Inflammatory macrophage treated with lipopolysaccharide for 1 hour (primary cell): ENCODE measurements at regions not wholly inside any gene's neighbourhood (a gene's known extent, or its start where the extent isn't known, plus 50 kb on each side); places are given as distances from the start of the nearest gene placed in this dataset.

Experiments used
- DNase-seq, 2 donors: peaks; one replicate each; pipeline ENCODE4 v3.0.0-alpha.2; 2020 to 2022

GRCh38 chr2:180443888-180444287 is 436.8 kb upstream of the CWC22 start:
- peak; percentile 2 to 49 for DNase-seq

GRCh38 chr2:180442860-180443644 is 436.0 kb upstream of the CWC22 start:
- no peak for DNase-seq

- DNase-seq = no peak
Measured at GRCh38 chr2:180419212-180419611, 412.1 kb upstream of the CWC22 start.

GRCh38 chr2:180416627-180417026 is 409.5 kb upstream of the CWC22 start:
- no peak for DNase-seq

- no peak for DNase-seq
Measured at GRCh38 chr2:180413336-180413735, 406.2 kb upstream of the CWC22 start.

GRCh38 chr2:180412219-180412618 is 405.1 kb upstream of the CWC22 start:
- no peak for DNase-seq

- DNase-seq = no peak
Measured at GRCh38 chr2:180411661-180412060, 404.6 kb upstream of the CWC22 start.

- no peak for DNase-seq
Measured at GRCh38 chr2:180406687-180407086, 399.6 kb upstream of the CWC22 start.

GRCh38 chr2:180405520-180405919 is 398.4 kb upstream of the CWC22 start:
- DNase-seq = no peak

GRCh38 chr2:180394305-180394704 is 387.2 kb upstream of the CWC22 start:
- DNase-seq = no peak

GRCh38 chr2:180385601-180386201 is 378.6 kb upstream of the CWC22 start:
- DNase-seq = no peak

GRCh38 chr2:180376066-180376465 is 369.0 kb upstream of the CWC22 start:
- no peak for DNase-seq

GRCh38 chr2:180374502-180375281 is 367.6 kb upstream of the CWC22 start:
- no peak for DNase-seq

GRCh38 chr2:180370511-180371205 is 363.6 kb upstream of the CWC22 start:
- no peak for DNase-seq

GRCh38 chr2:180368881-180369280 is 361.8 kb upstream of the CWC22 start:
- no peak for DNase-seq

GRCh38 chr2:180367815-180368214 is 360.7 kb upstream of the CWC22 start:
- DNase-seq = no peak

GRCh38 chr2:180366481-180366880 is 359.4 kb upstream of the CWC22 start:
- DNase-seq = no peak

GRCh38 chr2:180364719-180365118 is 357.6 kb upstream of the CWC22 start:
- DNase-seq = no peak

- DNase-seq = no peak
Measured at GRCh38 chr2:180360283-180360618, 353.2 kb upstream of the CWC22 start.

GRCh38 chr2:180359522-180360282 is 352.6 kb upstream of the CWC22 start:
- no peak for DNase-seq

- no peak for DNase-seq
Measured at GRCh38 chr2:180358458-180358857, 351.4 kb upstream of the CWC22 start.

- no peak for DNase-seq
Measured at GRCh38 chr2:180356676-180357075, 349.6 kb upstream of the CWC22 start.

- no peak for DNase-seq
Measured at GRCh38 chr2:180352620-180353019, 345.5 kb upstream of the CWC22 start.
